ENCODE measurements at regions not wholly inside any gene's neighbourhood (a gene's known extent, or its start where the extent isn't known, plus 50 kb on each side); places are given as distances from the start of the nearest gene placed in this dataset.

- TF ChIP-seq CTCF (IDR thresholded peaks at IDR 0.05) (no peak), POLR2A (IDR thresholded peaks at IDR 0.05) (no peak)
Observed at GRCh38 chr15:85316244-85316934, 64.0 kb upstream of the AKAP13 start.

Data from thyroid gland (tissue), 4 donors.